ENCODE measurements at regions not wholly inside any gene's neighbourhood (a gene's known extent, or its start where the extent isn't known, plus 50 kb on each side); places are given as distances from the start of the nearest gene placed in this dataset.
A peak's percentile ranks its signal among the peaks of the same experiment; 100 is the strongest.
"Not testable (repeated sequence)": the region's sequence is repeated elsewhere in the genome, so short reads cannot be mapped to it uniquely, and the experiment has no call there.

DNA sequence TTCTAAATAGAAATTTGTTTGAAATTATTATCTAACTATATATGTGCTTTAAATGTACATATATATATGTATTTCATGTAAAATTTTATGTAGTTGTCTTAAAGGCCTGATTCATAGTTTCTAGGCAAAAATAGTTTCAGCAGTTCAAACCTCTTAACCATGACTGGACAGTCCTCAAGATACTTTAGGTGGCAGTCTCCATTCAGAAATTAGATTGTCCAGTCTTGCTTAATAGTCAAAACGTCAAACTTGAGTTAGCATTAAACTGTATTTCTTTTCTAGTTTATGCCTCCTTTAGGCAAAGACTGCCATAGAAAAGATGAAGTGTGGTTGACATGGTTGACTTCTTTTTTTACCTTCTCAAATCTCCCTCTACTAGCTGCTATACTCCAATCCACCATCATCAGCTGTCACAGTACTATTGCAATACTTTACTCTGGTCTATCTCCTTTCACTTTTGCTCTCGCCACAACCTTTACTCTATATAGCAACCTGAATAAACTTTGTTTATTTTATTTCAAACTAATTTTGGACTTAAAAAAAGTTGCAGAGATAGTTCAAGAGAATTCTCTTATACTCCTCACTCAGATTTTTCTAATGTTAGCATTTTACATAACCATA lies 395.6 kb upstream of the DIPK2B start:
- DNase-seq (ENCODE audit: low read depth, low spot score), result no peak

DNA sequence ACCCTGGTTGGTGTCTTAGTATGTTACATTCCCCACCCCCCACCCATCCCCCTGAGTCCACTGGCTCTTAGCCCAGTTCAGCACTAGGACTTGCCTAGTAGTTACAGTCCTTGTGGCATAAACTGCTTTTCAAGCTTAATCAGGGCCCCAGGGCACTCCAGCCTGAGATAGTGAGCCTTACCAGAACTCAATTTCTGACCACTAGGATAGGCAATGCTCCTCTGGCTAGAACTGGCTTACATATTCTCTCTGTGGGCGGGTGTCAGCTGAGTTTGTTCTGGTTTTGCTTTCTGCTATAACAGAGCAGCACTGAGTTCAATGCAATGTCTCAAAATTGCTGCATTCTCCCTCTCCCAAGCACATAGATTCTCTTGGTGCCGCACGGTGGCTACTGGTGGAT lies 391.4 kb upstream of the DIPK2B start:
- DNase-seq (ENCODE audit: low read depth, low spot score), result no peak

- no peak for DNase-seq (ENCODE audit: low read depth, low spot score)
Measured at GRCh38 chrX:45591650-45592049, 391.0 kb upstream of the DIPK2B start.

DNA sequence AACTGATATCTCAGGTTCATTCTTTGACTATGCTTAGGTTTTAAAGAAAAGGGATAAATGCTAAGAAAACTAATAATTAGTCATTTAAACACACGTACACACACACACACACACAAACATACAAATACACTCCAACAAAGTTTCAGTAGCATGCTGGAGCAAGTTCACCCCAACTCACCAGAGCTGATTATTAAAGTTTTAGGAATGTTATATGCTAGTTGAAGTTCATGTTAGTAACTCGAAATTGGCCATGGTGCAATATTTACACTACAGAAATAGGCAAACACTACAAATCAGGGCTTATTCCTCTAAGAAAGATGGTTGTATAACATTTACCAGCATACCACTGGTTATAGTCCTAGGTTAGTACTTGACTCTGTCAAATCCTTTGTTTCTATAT lies 384.0 kb upstream of the DIPK2B start:
- DNase-seq (ENCODE audit: low read depth, low spot score), result no peak

GRCh38 chrX:45577361-45577760 lies 376.7 kb upstream of the DIPK2B start:
- DNase-seq (ENCODE audit: low read depth, low spot score), result no peak

DNA sequence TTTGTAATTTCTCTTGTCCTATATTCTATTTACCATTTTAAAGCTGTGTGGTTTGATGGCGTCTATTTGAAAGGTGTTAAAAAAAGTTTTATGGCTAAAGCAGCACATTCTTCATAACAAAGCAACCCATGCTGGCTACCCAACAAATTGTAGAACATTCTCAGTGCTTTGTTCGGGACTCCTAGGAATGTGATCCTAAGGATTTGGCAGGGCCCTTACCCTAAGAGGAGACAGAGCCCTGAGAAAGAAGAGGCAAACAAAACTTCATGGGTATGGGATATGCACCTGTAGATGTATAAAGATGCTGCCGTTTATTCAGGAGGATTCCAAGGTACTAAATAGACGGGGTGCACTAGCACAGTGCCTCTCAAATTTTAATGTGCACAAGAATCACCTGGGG lies 370.8 kb upstream of the DIPK2B start:
- no peak for DNase-seq (ENCODE audit: low read depth, low spot score)

DNA sequence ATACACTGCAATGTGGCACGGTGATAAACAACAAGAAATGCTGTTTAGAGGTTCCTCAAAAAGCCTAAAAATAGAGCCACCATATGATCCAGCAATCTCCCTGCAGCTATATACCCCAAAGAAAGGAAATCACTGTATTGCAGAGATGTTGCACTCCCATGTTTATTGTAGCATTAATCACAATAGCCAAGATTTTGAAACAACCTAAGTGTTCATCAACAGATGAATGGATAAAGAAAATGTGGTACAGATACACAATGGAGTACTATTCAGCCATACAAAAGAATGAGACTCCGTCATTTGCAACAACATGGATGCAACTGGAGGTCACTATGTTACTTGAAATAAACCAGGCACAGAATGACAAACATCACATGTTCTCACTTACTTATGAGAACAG lies 365.8 kb upstream of the DIPK2B start:
- DNase-seq (ENCODE audit: low read depth, low spot score), result no peak

GRCh38 chrX:45557387-45557786 lies 356.7 kb upstream of the DIPK2B start:
- DNase-seq (ENCODE audit: low read depth, low spot score), result no peak

GRCh38 chrX:45554736-45555135 lies 354.1 kb upstream of the DIPK2B start:
- DNase-seq (ENCODE audit: low read depth, low spot score), result no peak

GRCh38 chrX:45553417-45553816 lies 352.7 kb upstream of the DIPK2B start:
- DNase-seq (ENCODE audit: low read depth, low spot score), result no peak

- DNase-seq (ENCODE audit: low read depth, low spot score), result not testable (repeated sequence)
Measured at GRCh38 chrX:45546697-45547096, 346.0 kb upstream of the DIPK2B start.

DNA sequence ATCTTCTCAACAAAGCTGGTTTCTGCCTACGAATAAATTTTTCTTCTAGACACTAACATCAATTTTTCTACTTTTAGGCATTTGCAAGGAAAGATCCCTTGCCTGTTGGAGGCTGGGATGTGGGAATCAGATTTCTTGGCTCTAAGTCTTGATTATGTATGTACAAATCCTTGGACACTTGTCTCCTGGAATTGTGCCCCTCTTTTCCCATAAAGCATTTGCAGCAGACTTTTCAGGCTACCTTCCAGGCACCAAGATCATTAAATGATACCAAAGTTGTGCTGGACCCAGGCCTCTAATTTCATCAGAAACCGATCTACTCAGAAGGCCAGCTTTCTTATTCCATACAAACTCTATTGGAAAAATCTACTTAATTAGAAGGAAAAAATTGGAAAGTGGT lies 339.5 kb upstream of the DIPK2B start:
- DNase-seq (ENCODE audit: low read depth, low spot score), result no peak

DNA sequence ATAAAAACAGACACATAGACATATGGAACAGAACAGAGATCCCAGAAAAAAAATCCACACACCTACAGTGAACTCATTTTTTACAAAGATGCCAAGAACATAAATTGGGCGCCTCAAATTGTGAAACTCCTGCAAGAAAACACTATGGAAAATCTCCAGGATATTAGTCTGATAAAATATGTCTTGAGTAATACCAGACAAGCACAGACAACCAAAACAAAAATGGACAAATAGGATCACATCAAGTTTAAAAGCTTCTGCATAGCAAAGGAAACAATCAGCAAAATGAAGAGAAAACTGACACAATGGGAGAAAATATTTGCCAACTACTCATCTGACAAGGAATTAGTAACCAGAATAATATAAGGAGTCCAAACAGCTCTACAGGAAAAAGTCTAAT lies 337.3 kb upstream of the DIPK2B start:
- DNase-seq (ENCODE audit: low read depth, low spot score), result no peak

DNA sequence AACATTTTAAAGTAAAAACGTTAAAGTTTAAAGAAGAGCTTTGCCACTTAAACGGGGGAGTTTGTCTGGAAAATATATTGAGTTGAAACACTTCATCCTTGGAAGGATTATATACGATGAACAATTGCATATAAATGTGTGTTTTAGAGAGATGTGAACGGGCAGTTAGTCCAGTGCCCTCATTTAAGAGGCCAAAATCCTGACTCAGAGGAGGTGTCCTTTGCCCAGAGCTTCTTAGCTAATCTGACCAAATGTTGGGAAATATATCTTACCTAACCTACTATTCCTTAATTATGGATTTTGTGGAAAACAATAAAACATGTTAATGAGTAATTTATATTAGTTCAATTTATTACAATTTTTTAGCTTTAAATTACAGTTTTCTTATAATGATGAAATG lies 327.2 kb upstream of the DIPK2B start:
- DNase-seq (ENCODE audit: low read depth, low spot score), result no peak

GRCh38 chrX:45524805-45525204 lies 324.1 kb upstream of the DIPK2B start:
- DNase-seq (ENCODE audit: low read depth, low spot score), result no peak

GRCh38 chrX:45524296-45524695 lies 323.6 kb upstream of the DIPK2B start:
- no peak for DNase-seq (ENCODE audit: low read depth, low spot score)

DNA sequence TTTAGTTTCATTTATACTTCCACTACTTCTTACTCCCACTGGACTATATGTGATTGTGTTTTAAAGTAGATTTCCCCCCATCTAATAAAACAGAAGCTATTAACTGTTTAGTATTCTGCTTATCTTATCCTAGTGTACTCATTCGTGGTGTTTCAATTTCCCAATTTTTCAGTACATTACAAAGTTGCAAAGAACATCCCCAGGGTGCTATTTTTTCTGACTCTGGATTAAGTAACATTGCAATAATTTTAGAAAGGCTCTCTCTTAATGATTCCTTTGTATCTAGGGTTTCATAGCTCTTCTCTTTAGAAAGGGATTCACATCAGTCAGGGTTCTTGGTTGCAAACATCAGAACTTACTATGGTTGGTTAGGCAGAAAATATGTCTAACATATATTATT lies 317.9 kb upstream of the DIPK2B start:
- DNase-seq (ENCODE audit: low read depth, low spot score), result no peak

DNA sequence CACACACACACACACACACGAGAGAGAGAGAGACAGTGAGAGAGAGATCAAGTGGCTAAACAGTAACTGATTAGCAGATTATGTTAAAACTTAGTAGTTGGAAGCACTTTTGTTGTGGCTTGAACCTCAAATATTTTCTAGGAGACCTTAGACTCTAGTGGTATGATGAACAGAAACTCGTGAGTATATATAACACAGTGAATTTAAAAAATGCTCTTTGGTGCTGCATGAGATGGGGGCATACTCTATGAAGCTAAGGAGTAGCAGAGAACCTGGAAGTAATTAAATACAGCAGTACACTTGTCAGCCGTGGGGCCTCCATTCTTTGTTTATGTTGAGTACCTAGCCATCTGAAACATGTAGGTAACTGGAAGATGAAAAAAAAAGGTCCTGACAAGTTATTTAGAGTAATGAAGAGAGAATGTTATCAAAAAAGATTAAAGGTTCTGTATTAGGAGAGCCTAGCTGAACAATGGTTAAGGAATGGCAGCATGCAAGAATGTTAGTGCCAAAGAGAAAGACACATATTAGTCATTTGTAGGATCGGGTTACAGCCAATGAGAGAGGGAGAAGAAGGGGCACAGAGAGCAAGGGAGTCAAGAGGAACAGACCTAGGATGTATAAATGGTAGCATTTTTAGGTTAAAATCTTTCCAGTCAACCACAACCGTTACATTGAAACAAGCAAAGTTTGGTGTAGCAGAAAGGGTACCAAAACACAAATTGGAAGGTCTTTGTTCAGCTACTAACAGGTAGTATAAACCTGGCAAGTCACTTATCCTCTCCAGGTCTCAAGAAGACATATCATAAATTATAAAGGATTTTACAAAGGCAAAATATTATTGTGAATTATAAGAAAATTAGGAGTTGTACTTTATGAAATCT lies 316.7 kb upstream of the DIPK2B start:
- no peak for DNase-seq (ENCODE audit: low read depth, low spot score)

DNA sequence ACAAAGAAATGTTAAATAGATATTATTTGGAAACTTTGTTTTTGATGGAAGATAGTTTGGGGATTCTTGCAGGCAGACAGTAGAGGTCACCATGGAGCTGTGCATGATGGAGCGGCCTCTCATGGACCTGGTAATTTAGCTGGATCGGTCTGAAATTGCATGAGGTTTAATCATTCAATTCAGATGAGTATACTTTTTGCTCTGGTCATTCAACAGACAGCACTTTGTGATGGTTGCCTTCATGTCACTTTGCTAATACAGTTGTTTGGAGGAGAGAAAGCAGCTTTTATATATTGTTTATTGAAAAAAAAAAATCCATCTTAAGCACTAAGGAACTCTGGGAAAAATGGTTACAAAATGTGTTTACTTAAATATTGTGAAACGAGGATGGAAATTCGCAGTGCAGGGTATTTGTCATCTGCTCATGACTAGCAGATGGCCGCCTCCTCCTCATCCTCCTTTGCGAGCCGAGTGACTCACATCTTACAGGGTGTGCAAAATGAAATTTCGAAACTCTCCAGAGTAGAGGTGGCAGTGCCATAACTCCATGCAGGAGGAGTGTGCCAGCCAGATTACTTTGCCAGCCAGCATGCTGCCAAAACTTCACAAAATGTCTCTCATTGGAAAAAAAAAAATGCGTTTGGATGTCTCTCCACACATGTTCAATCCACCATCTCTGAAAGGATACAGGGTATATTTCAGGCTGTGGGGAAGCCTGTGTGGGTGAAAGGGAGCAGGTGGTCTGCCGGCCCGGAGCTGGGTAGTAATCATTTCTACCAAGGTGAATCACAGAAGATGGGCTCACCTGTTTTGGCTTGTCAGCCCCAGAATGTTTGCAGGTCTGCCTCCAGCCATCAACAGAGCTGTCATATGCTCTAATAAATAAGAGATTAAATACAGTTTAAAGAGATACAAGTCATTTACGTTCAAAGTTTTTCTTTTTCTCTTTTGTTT lies 314.9 kb upstream of the DIPK2B start:
- DNase-seq (ENCODE audit: low read depth, low spot score), result peak; percentile 42

DNA sequence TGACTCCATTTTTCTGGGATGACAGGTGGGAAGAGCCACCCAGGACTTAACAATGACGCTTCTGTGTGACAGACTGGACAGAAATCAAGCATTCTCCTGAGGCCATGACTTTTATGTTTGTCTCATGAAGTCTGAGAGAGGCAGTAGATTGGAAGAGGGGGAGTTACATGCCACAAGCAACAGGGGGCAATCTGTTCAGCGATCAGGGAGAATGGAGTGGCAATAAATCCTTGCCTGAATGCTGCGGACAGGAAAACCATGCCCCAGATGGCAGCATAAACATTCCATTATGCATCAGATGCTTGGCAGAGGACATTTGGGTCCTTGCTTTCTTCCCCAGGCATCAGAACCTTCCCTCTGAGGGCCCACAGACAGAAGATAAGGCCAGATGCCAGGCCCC lies 312.4 kb upstream of the DIPK2B start:
- no peak for DNase-seq (ENCODE audit: low read depth, low spot score)

- no peak for DNase-seq (ENCODE audit: low read depth, low spot score)
Measured at GRCh38 chrX:45508454-45508853, 307.8 kb upstream of the DIPK2B start.

DNA sequence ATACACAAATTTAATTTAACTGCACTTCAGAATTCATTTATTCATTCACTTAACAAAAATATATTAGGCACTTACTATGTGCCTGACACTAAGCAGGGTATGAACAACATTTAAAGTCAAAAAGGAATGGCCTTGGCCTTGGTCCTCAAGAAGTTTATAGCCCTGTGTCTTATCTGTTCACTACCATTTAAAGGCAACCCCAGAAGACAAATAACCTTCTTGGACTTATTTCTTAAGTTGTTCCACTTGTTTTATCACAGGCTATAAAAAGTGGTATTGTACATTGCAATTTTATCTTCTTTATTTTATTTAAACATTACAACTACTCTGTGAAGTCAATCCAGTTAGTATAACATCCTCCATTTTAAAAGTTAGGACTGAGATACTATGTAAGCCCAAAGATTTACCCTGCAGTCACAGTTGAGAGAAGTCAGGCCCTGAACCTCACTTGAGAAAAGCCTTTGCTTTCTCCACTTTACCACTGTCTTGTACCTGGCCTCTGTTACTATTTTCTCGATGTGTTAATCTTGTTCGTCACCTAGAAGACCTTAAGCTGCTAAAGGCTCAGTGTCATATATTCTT lies 305.6 kb upstream of the DIPK2B start:
- DNase-seq (ENCODE audit: low read depth, low spot score), result no peak

Measured in brain pericyte (primary cell).